HEK293 (cell line): ENCODE measurements at regions not wholly inside any gene's neighbourhood (a gene's known extent, or its start where the extent isn't known, plus 50 kb on each side); places are given as distances from the start of the nearest gene placed in this dataset.

Experiments
- CTCF ChIP-seq: fragments of 450-650 bp; formaldehyde crosslinking; IDR thresholded peaks from 2 replicates; pipeline ENCODE4 v1.5.1; 2016; ENCODE audit warnings: missing biosample characterization, missing genetic modification characterization
- MEIS1 ChIP-seq: sonication (generic); formaldehyde crosslinking; IDR thresholded peaks from 2 replicates; pipeline ENCODE4 v1.8.1; 2022; ENCODE audit warnings: missing genetic modification reagents, mild to moderate bottlenecking, borderline replicate concordance
- PRDM10 ChIP-seq: fragments of 450-650 bp; formaldehyde crosslinking; IDR thresholded peaks from 2 replicates; pipeline ENCODE4 v1.5.1; 2016; ENCODE audit warnings: missing biosample characterization, missing genetic modification characterization
- REST ChIP-seq: fragments of 450-650 bp; formaldehyde crosslinking; IDR thresholded peaks from 2 replicates; pipeline ENCODE4 v1.5.1; 2016; ENCODE audit warnings: missing biosample characterization, missing genetic modification characterization
- TSHZ1 ChIP-seq: fragments of 450-650 bp; formaldehyde crosslinking; IDR thresholded peaks from 2 replicates; pipeline ENCODE4 v1.5.1; 2016; ENCODE audit warnings: missing biosample characterization, missing genetic modification characterization, borderline replicate concordance
- YY1 ChIP-seq: fragments of 450-650 bp; formaldehyde crosslinking; IDR thresholded peaks from 2 replicates; pipeline ENCODE4 v1.5.1; 2018; ENCODE audit warnings: missing biosample characterization, missing genetic modification characterization
- ZBTB49 ChIP-seq: fragments of 450-650 bp; formaldehyde crosslinking; IDR thresholded peaks from 2 replicates; pipeline ENCODE4 v1.5.1; 2016; ENCODE audit warnings: missing biosample characterization, missing genetic modification characterization, low read depth
- ZNF121 ChIP-seq: fragments of 450-650 bp; formaldehyde crosslinking; IDR thresholded peaks from 2 replicates; pipeline ENCODE4 v1.5.1; 2016; ENCODE audit warnings: missing biosample characterization, missing genetic modification characterization
- ZNF174 ChIP-seq: fragments of 450-650 bp; formaldehyde crosslinking; IDR thresholded peaks from 2 replicates; pipeline ENCODE4 v1.5.0; 2017; ENCODE audit warnings: missing biosample characterization, mild to moderate bottlenecking, missing genetic modification characterization
- ZNF416 ChIP-seq: fragments of 450-650 bp; formaldehyde crosslinking; IDR thresholded peaks from 2 replicates; pipeline ENCODE4 v1.5.1; 2016; ENCODE audit warnings: missing biosample characterization, missing genetic modification characterization
- ZNF660 ChIP-seq: fragments of 450-650 bp; IDR thresholded peaks from 2 replicates; pipeline ENCODE4 v1.5.1; 2018; ENCODE audit warnings: missing biosample characterization, mild to moderate bottlenecking, missing genetic modification characterization
- ZNF792 ChIP-seq: fragments of 450-650 bp; formaldehyde crosslinking; IDR thresholded peaks from 2 replicates; pipeline ENCODE4 v1.5.1; 2016; ENCODE audit warnings: missing biosample characterization, missing genetic modification characterization
- ZSCAN30 ChIP-seq: fragments of 450-650 bp; IDR thresholded peaks from 2 replicates; pipeline ENCODE4 v1.5.1; 2018; ENCODE audit warnings: missing biosample characterization, mild to moderate bottlenecking, missing genetic modification characterization, moderate library complexity

- no peak for TF ChIP-seq ZSCAN30 (tag by site-specific recombination)
- no peak for TF ChIP-seq ZNF792 (tag by site-specific recombination)
- no peak for TF ChIP-seq ZBTB49 (tag by site-specific recombination)
- TF ChIP-seq ZNF416 (tag by site-specific recombination): no peak
- TF ChIP-seq REST (tag by site-specific recombination): no peak
- TF ChIP-seq CTCF (tag by site-specific recombination): no peak
- TF ChIP-seq ZNF660 (tag by site-specific recombination): no peak
- no peak for TF ChIP-seq TSHZ1
- TF ChIP-seq ZNF121 (tag by site-specific recombination): no peak
- no peak for TF ChIP-seq MEIS1 (CRISPR knock-in tag)
- TF ChIP-seq PRDM10 (tag by site-specific recombination): no peak
- TF ChIP-seq YY1 (tag by site-specific recombination): no peak
- TF ChIP-seq ZNF174 (tag by site-specific recombination): no peak
Measured at GRCh38 chr1:185376840-185377635, 60.0 kb upstream of the IVNS1ABP start.
